Fibroblast of lung (primary cell): ENCODE measurements at regions not wholly inside any gene's neighbourhood (a gene's known extent, or its start where the extent isn't known, plus 50 kb on each side); places are given as distances from the start of the nearest gene placed in this dataset.

Source experiments
- DNase-seq, 2 donors: peaks; one replicate each; pipeline versions ENCODE4 v3.0.0 to v3.0.0-alpha.2; 2010; ENCODE audit warnings: low read depth in 2 of 2
- H2AFZ ChIP-seq: 2 replicates; pipeline ENCODE4 v1.5.1; 2012; ENCODE audit warnings: low read length, control low read depth, inconsistent platforms
- H3K27ac ChIP-seq: 2 replicates; pipeline ENCODE4 v1.5.1; 2011; ENCODE audit warnings: low read length, control low read depth; ENCODE audit not compliant: insufficient read depth
- H3K27me3 ChIP-seq: 2 replicates; pipeline ENCODE4 v1.5.1; 2011; ENCODE audit warnings: mild to moderate bottlenecking, low read length; ENCODE audit not compliant: control insufficient read depth, insufficient read depth
- H3K36me3 ChIP-seq: 2 replicates; pipeline ENCODE4 v1.5.1; 2011; ENCODE audit warnings: low read length; ENCODE audit not compliant: control insufficient read depth, insufficient read depth
- H3K4me1 ChIP-seq: 2 replicates; pipeline ENCODE4 v1.5.1; 2011; ENCODE audit warnings: low read length; ENCODE audit not compliant: control insufficient read depth, insufficient read depth; ENCODE audit errors: extremely low read depth
- H3K4me2 ChIP-seq: 2 replicates; pipeline ENCODE4 v1.5.1; 2011; ENCODE audit warnings: low read length, control low read depth; ENCODE audit not compliant: insufficient read depth; ENCODE audit errors: extremely low read depth
- H3K4me3 ChIP-seq, 4 experiments: fragments of 200-600 bp in 1 of 4; sonication (generic) in 1 of 4; replicated peaks in 1 of 4; 2 replicates each; pipeline ENCODE4 v1.5.1; 2011 to 2016; ENCODE audit warnings: low read length in 4 of 4, low read depth in 3 of 4, mild to moderate bottlenecking in 3 of 4, control low read depth in 2 of 4, inconsistent platforms in 1 of 4, mixed read lengths in 1 of 4; ENCODE audit not compliant: insufficient read depth in 1 of 4; ENCODE audit errors: control extremely low read depth in 1 of 4
- H3K79me2 ChIP-seq: 2 replicates; pipeline ENCODE4 v1.5.1; 2012; ENCODE audit warnings: mild to moderate bottlenecking, low read length, inconsistent platforms; ENCODE audit not compliant: control insufficient read depth, insufficient read depth
- H3K9ac ChIP-seq: 2 replicates; pipeline ENCODE4 v1.5.1; 2011; ENCODE audit warnings: mild to moderate bottlenecking, low read length, control low read depth; ENCODE audit not compliant: insufficient read depth
- H3K9me3 ChIP-seq: 2 replicates; pipeline ENCODE4 v1.5.1; 2012; ENCODE audit warnings: low read depth, low read length; ENCODE audit not compliant: control insufficient read depth, insufficient read depth
- H4K20me1 ChIP-seq: 2 replicates; pipeline ENCODE4 v1.5.1; 2011; ENCODE audit warnings: low read length; ENCODE audit not compliant: control insufficient read depth, insufficient read depth; ENCODE audit errors: extremely low read depth
- EZH2 ChIP-seq: IDR thresholded peaks from 2 replicates; pipeline ENCODE4 v1.5.1; 2012; ENCODE audit warnings: low read length, control low read depth, mild to moderate bottlenecking; ENCODE audit errors: missing control alignments
- TF ChIP-seq, protein P1 (sequence below), 2 donors: IDR thresholded peaks in 1 of 2; conservative IDR thresholded peaks in 1 of 2; 1 replicate in 1 of 2; 2 replicates in 1 of 2; pipeline ENCODE4 v1.5.1; 2011 to 2012; ENCODE audit warnings: low read length in 2 of 2, control low read depth in 1 of 2, inconsistent platforms in 1 of 2, low read depth in 1 of 2, mild to moderate bottlenecking in 1 of 2

DNA sequence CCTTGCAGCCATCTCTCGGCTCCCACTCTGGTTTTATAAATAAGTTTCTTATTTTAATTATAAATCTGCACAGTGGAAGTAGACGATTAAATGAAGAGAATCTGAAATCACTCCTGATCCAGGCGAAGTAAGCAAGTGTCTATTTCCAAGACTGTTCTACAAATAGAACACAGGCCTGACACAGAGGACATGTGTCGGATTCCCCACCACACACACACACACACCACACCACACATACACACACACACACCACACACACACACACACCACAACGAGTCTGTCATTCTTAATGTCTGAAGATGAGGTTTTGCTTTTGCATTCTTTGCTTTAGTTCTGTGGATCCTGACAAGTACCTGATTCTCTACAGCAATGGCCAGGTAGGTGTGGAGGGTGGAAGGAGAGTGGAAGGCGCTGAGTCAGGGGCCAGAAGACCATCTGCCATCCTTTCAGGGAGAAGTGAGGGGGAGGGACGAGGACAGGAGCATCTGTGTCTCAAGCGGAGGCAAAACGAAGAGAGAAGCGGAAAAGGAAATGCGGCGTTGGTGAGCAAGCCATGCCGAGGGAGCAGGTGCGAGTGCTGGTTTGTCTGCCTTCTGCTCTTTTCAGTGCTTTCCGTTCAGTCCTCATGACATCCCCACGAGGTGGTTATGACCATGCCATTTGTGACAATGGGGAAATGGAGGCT lies 110.2 kb downstream of the TEX26 start:
- Histone ChIP-seq H3K36me3 (no peaks in the 10 kb centered on the region), H2AFZ (no peak overlapping the region), H3K4me2 (no peak overlapping the region), H3K79me2 (no peaks in the 10 kb centered on the region), H3K9me3 (no peaks in the 10 kb centered on the region), H3K9ac (no peak overlapping the region), H4K20me1 (no peaks in the 10 kb centered on the region), H3K27ac (no peak overlapping the region), H3K4me3 (no peak overlapping the region), H3K27me3 (no peaks in the 10 kb centered on the region), H3K4me1 (peaks cover 24% of the 10 kb centered on the region)
- DNase-seq = no peak
- TF ChIP-seq, protein P1, sequence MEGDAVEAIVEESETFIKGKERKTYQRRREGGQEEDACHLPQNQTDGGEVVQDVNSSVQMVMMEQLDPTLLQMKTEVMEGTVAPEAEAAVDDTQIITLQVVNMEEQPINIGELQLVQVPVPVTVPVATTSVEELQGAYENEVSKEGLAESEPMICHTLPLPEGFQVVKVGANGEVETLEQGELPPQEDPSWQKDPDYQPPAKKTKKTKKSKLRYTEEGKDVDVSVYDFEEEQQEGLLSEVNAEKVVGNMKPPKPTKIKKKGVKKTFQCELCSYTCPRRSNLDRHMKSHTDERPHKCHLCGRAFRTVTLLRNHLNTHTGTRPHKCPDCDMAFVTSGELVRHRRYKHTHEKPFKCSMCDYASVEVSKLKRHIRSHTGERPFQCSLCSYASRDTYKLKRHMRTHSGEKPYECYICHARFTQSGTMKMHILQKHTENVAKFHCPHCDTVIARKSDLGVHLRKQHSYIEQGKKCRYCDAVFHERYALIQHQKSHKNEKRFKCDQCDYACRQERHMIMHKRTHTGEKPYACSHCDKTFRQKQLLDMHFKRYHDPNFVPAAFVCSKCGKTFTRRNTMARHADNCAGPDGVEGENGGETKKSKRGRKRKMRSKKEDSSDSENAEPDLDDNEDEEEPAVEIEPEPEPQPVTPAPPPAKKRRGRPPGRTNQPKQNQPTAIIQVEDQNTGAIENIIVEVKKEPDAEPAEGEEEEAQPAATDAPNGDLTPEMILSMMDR (conservative IDR thresholded peaks at IDR 0.05 in 1 of 2, IDR thresholded peaks at IDR 0.05 in 1 of 2; ENCODE audit: low read depth in 1 of 2, low read length in 2 of 2) = no peak
- TF ChIP-seq EZH2 = no peak

DNA sequence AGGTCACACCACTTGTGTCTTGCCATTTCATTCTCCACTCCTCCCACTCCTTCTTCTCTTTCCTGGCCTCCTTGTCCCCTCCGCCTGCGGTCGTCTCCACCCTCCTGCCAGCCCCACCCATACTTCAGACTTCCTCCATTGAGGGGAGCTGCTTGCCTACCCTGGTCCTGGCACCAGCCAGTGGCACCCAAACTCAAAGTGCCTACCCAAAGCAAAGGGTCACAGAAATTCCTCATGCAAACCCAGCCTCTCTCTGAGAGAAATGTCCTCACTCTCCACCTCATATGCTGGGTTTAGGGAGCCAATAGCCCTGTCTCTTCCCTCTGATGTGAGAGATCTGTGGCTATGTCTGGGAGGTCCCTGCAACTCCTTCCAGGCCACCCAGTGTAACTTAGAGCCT lies 109.6 kb downstream of the TEX26 start:
- Histone ChIP-seq H3K9me3 (no peaks in the 10 kb centered on the region), H3K4me1 (peaks cover 22% of the 10 kb centered on the region), H3K4me2 (no peak overlapping the region), H3K27me3 (no peaks in the 10 kb centered on the region), H3K9ac (no peak overlapping the region), H3K79me2 (no peaks in the 10 kb centered on the region), H3K36me3 (no peaks in the 10 kb centered on the region), H4K20me1 (no peaks in the 10 kb centered on the region), H2AFZ (no peak overlapping the region), H3K4me3 (no peak overlapping the region), H3K27ac (no peak overlapping the region)
- TF ChIP-seq, protein P1 (conservative IDR thresholded peaks at IDR 0.05 in 1 of 2, IDR thresholded peaks at IDR 0.05 in 1 of 2; ENCODE audit: low read depth in 1 of 2, low read length in 2 of 2) = no peak
- TF ChIP-seq EZH2 = no peak
- no peak for DNase-seq

DNA sequence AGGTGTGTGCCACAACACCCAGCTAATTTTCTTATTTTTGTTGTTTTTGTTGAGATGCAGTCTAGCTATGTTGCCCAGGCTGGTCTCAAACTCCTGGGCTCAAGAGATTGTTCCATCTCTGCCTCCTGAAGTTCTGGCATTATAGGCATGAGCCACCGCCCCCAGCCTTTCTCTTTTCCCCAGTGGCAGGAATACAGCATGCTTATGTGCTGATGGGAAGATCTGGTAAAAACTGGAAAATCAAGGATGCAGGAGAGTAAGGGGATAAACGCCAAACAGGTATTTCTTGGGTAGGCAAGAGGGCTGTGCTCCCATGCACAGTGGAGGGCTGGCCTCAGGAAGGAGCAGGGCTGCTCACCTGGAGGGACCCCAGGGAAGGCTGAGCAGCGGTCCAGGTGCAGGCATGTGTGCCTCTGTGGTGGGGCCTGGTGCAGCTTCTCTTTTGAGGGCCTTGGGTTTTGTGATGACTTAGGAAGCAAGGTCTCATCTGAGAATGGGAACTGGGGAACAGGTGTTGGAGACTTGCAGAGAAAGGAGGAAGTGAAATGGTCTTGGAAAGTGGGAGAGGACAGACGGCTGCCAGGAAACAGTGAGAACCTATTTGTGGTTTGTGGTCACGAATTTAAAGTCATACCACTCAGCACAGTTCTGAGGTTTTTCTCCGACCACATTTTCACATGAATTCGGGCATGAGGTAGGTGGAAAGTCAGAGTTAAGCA lies 106.5 kb downstream of the TEX26 start:
- H3K36me3 ChIP-seq = no peaks in the 10 kb centered on the region
- no peak overlapping the region for H3K27ac ChIP-seq
- TF ChIP-seq, protein P1 (conservative IDR thresholded peaks at IDR 0.05 in 1 of 2, IDR thresholded peaks at IDR 0.05 in 1 of 2; ENCODE audit: low read depth in 1 of 2, low read length in 2 of 2) = no peak
- TF ChIP-seq EZH2 = no peak
- no peaks in the 10 kb centered on the region for H3K9me3 ChIP-seq
- H3K9ac ChIP-seq = no peak overlapping the region
- H2AFZ ChIP-seq = no peak overlapping the region
- DNase-seq = peak; percentile 25 to 96
- no peaks in the 10 kb centered on the region for H3K4me1 ChIP-seq
- H3K79me2 ChIP-seq = no peaks in the 10 kb centered on the region
- peaks cover 5% of the 10 kb centered on the region for H3K27me3 ChIP-seq
- H3K4me2 ChIP-seq = no peak overlapping the region
- no peaks in the 10 kb centered on the region for H4K20me1 ChIP-seq
- no peak overlapping the region for H3K4me3 ChIP-seq
